ENCODE measurements at regions not wholly inside any gene's neighbourhood (a gene's known extent, or its start where the extent isn't known, plus 50 kb on each side); places are given as distances from the start of the nearest gene placed in this dataset.

DNA sequence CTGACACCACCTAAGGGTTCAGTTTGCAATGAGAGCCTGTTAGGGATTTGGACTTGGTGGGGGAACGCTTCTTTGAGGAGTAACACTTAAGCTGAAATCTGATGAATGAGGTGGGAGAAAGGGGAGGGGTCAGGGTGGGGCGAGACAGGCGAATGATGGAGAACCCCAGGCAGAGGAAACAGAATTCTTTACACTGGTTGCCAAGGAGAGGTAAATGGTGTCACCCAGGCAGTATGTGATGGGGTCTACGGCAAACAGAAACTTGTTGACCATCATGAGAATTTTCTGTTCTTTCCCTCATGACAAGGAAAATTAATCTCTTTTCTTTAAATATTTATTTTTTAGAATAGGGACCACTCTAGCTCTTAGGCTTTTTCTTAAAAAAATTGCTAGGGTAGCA is 157.2 kb upstream of the MITF start:
- Mint-ChIP-seq H3K9me3 (peaks cover 7% of the 10 kb centered on the region), H3K27ac (ENCODE audit: low read depth) (no peak overlapping the region), H3K36me3 (ENCODE audit: insufficient read depth) (no peaks in the 10 kb centered on the region), H3K27me3 (peaks cover 11% of the 10 kb centered on the region), H3K4me3 (no peak overlapping the region), H3K4me1 (no peaks in the 10 kb centered on the region)
- ATAC-seq (replicated peaks; ENCODE audit: extremely low read depth, poor library complexity, severe bottlenecking) (no peak), DNase-seq (ENCODE audit: low spot score in 2 of 2) (no peak)

DNA sequence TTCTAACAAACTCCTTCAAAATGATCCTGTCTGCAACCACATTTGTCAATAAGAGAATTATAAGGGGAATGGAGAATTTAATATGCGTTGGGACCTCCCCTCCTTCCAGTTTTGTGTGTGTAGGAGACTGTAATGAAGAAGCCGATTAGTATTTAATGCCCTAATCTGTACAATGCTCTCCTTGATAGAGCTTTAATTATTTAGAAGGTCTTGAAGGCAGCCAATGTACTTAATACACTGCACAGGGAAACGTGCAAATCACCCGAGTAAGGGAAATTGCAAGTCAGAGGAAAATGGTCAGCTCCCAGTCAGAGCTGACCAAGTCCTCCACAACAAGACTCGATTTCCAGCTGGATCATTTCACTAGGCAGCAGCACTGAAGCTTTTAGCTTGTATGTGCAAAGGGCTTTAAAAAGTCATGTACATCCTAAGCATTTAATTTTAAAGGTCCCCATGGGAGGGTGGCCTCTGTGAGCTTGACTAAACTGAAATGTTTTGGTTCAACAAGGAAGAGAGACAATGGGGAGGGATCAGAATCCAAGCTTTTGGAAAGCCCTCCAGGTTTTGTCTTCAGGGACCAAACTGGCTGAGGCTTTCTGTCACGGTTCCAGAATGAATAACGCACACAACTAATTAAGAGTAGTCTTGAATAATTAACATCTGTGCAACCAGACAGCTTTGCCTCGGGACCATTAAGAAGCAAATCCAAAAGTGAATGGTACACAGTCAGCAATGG is 159.8 kb upstream of the MITF start:
- ATAC-seq (replicated peaks; ENCODE audit: extremely low read depth, poor library complexity, severe bottlenecking) (no peak), DNase-seq (ENCODE audit: low spot score in 2 of 2) (no peak)
- peaks cover under 1% of the 10 kb centered on the region for H3K9me3 Mint-ChIP-seq
- no peaks in the 10 kb centered on the region for H3K4me1 Mint-ChIP-seq
- no peaks in the 10 kb centered on the region for H3K36me3 Mint-ChIP-seq (ENCODE audit: insufficient read depth)
- no peak overlapping the region for H3K4me3 Mint-ChIP-seq
- H3K27ac Mint-ChIP-seq (ENCODE audit: low read depth) = no peak overlapping the region
- H3K27me3 Mint-ChIP-seq = peaks cover 11% of the 10 kb centered on the region

DNA sequence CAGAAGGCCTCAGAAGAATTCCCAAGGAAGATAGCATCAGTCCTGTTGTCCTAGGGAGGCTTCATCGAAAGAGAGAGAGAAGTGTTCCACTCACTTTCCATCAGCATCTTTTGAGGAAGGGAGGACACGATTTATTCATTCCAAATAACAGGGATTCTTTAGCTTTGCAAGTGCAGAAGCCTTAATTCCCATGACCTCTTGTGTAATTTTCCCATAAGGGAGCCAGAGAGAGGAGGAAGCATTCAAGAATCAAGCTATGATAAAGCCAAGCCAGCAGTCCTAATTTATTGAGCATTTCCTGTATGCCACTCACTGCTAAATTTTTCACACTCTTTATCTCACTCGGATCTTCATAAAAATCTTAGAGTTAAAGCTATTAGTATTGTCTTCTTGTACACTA is 169.7 kb upstream of the MITF start:
- DNase-seq (ENCODE audit: low spot score in 2 of 2) = no peak
- no peak for ATAC-seq (replicated peaks; ENCODE audit: extremely low read depth, poor library complexity, severe bottlenecking)
- Mint-ChIP-seq H3K27me3 (peaks cover 10% of the 10 kb centered on the region), H3K4me3 (no peak overlapping the region), H3K4me1 (no peaks in the 10 kb centered on the region), H3K27ac (ENCODE audit: low read depth) (no peak overlapping the region), H3K9me3 (peaks cover 17% of the 10 kb centered on the region), H3K36me3 (ENCODE audit: insufficient read depth) (no peaks in the 10 kb centered on the region)

DNA sequence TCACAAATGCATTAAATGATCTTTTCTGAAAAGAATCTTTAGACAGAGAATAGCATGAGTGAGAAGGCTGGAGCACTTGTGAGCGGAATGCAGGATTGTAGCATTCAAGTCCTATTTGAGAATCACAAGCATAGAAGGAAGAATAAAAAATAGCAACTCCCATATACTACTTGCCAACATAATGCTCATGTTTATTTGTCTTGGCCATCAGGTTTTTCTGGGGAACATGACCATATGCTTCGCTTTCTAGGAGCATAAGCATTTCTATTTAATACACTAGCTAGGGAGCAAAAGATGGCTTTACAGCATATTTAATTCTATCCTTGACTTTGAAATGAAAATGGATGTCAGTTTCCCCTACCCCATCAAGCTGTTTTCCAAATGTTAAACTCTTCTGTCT is 170.3 kb upstream of the MITF start:
- no peak overlapping the region for H3K27ac Mint-ChIP-seq (ENCODE audit: low read depth)
- peaks cover 10% of the 10 kb centered on the region for H3K27me3 Mint-ChIP-seq
- no peak for ATAC-seq (replicated peaks; ENCODE audit: extremely low read depth, poor library complexity, severe bottlenecking)
- H3K9me3 Mint-ChIP-seq = peaks cover 17% of the 10 kb centered on the region
- H3K4me3 Mint-ChIP-seq = no peak overlapping the region
- H3K4me1 Mint-ChIP-seq = no peaks in the 10 kb centered on the region
- no peaks in the 10 kb centered on the region for H3K36me3 Mint-ChIP-seq (ENCODE audit: insufficient read depth)
- no peak for DNase-seq (ENCODE audit: low spot score in 2 of 2)

DNA sequence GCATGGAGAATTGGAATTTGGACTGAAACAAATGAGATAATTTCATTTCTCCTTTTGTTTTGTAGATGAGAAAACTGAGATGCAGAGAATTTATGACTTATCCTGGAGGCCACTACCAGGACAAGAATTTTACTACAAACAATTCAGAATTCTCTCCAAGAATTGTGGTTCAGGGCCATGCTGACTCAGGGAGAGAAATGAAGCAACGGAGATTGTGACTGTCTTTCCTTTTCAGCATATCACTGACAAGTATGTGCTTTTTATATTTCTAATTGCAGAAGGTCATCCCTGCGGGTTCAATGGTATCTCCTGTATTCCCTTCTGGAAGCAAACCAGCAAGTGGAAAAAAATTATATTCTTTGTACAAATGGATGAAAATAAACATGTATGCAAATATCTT is 170.8 kb upstream of the MITF start:
- H3K4me3 Mint-ChIP-seq = no peak overlapping the region
- peaks cover 17% of the 10 kb centered on the region for H3K9me3 Mint-ChIP-seq
- H3K27me3 Mint-ChIP-seq = peaks cover 10% of the 10 kb centered on the region
- H3K4me1 Mint-ChIP-seq = no peaks in the 10 kb centered on the region
- H3K36me3 Mint-ChIP-seq (ENCODE audit: insufficient read depth) = no peaks in the 10 kb centered on the region
- no peak for ATAC-seq (replicated peaks; ENCODE audit: extremely low read depth, poor library complexity, severe bottlenecking)
- no peak overlapping the region for H3K27ac Mint-ChIP-seq (ENCODE audit: low read depth)
- no peak for DNase-seq (ENCODE audit: low spot score in 2 of 2)

DNA sequence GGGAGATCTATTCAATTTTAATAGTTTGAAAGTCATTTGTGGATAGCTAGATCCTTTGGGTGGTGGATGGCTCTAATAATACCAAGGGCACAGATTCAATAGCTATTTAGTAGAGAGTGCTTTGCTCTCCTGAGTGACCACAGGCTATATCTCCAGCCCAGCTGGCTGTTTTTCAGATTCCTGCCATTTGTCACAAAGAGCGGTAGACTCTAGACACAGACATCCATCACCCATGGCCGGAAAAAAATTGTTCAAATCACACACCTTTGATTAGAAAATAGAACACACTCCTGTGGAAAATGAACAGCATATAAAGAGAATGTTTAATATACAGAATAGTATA is 171.6 kb upstream of the MITF start:
- ATAC-seq (replicated peaks; ENCODE audit: extremely low read depth, poor library complexity, severe bottlenecking) (no peak), DNase-seq (ENCODE audit: low spot score in 2 of 2) (no peak)
- no peak overlapping the region for H3K4me3 Mint-ChIP-seq
- peaks cover 17% of the 10 kb centered on the region for H3K9me3 Mint-ChIP-seq
- no peaks in the 10 kb centered on the region for H3K36me3 Mint-ChIP-seq (ENCODE audit: insufficient read depth)
- no peaks in the 10 kb centered on the region for H3K4me1 Mint-ChIP-seq
- H3K27ac Mint-ChIP-seq (ENCODE audit: low read depth) = no peak overlapping the region
- peaks cover 10% of the 10 kb centered on the region for H3K27me3 Mint-ChIP-seq

DNA sequence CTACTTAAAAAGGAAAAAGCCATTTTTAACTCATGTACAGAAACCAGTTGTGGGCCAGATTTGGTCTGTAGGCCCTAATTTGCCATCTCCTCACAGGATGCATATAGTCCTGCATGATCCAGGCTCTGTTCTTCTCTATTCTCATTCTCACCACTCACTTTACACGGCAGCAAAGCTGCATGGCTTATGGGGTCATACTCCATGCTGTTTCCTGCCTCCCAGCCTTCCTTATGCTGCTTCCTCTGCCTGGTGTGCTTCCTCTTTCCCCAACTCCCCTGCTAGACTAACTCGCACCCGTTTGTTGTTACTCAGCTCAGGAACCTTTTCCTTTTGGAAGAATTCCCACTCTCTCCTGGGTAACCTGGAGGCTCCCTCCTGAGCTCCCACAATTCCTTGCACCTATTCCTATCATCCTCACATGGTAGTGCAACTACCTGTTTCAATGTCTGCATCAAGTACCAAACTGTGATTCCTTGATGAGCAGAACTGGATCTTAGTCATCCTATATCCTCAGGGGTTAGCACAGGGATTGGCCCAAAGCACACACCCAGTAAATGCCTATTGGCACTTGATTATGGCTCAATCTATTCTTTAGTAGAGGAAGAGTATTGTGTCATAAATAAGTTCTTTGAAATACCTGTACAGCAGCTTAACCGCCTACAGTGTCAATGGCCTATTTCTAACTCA is 172.1 kb upstream of the MITF start:
- DNase-seq (ENCODE audit: low spot score in 2 of 2) = no peak
- peaks cover 10% of the 10 kb centered on the region for H3K27me3 Mint-ChIP-seq
- no peaks in the 10 kb centered on the region for H3K4me1 Mint-ChIP-seq
- no peak overlapping the region for H3K4me3 Mint-ChIP-seq
- no peaks in the 10 kb centered on the region for H3K36me3 Mint-ChIP-seq (ENCODE audit: insufficient read depth)
- H3K27ac Mint-ChIP-seq (ENCODE audit: low read depth) = no peak overlapping the region
- no peak for ATAC-seq (replicated peaks; ENCODE audit: extremely low read depth, poor library complexity, severe bottlenecking)
- H3K9me3 Mint-ChIP-seq = peaks cover 17% of the 10 kb centered on the region

DNA sequence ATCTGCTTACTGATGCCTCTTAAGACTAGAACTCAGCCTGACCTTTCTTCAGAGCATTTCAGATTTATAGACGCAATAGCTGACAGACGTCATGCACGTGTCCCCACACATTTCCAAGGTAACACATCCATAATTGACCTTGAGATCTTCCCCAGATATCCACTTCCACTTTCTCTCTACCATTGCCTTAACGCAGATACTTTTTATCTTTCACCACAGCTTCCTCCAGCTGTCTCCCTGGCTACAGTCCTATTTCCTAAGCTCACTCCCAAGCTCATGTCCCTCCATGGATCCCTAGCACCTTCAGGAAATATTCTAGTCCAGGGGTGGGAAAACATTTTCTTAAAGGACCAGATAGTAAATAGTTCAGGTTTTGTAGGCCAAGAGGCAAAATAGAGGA is 173.0 kb upstream of the MITF start:
- H3K27ac Mint-ChIP-seq (ENCODE audit: low read depth) = no peak overlapping the region
- no peak for DNase-seq (ENCODE audit: low spot score in 2 of 2)
- H3K9me3 Mint-ChIP-seq = peaks cover 17% of the 10 kb centered on the region
- no peak for ATAC-seq (replicated peaks; ENCODE audit: extremely low read depth, poor library complexity, severe bottlenecking)
- H3K36me3 Mint-ChIP-seq (ENCODE audit: insufficient read depth) = no peaks in the 10 kb centered on the region
- no peak overlapping the region for H3K4me3 Mint-ChIP-seq
- H3K27me3 Mint-ChIP-seq = peaks cover 10% of the 10 kb centered on the region
- no peaks in the 10 kb centered on the region for H3K4me1 Mint-ChIP-seq

DNA sequence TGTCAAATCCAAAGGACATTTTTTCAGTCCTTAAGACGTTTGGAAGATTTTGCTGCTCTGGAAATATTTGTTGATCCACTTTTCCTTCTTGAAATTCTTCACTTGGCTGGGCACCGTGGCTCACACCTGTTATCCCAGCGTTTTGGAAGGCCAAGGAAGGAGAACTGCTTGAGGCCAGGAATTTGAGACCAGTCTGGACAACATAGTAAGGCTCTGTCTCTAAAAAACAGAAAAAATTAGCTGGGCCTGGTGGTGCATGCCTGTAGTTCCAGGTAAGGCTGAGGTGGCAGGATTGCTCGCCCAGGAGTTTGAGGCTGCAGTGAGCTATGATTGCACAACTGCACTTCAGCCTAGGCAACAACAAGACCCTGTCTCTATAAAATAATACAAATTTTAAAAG is 173.9 kb upstream of the MITF start:
- H3K9me3 Mint-ChIP-seq = peaks cover 16% of the 10 kb centered on the region
- H3K27ac Mint-ChIP-seq (ENCODE audit: low read depth) = no peak overlapping the region
- ATAC-seq (replicated peaks; ENCODE audit: extremely low read depth, poor library complexity, severe bottlenecking) = no peak
- H3K36me3 Mint-ChIP-seq (ENCODE audit: insufficient read depth) = no peaks in the 10 kb centered on the region
- DNase-seq (ENCODE audit: low spot score in 2 of 2) = no peak
- H3K4me1 Mint-ChIP-seq = no peaks in the 10 kb centered on the region
- H3K27me3 Mint-ChIP-seq = peaks cover 10% of the 10 kb centered on the region
- H3K4me3 Mint-ChIP-seq = no peak overlapping the region

DNA sequence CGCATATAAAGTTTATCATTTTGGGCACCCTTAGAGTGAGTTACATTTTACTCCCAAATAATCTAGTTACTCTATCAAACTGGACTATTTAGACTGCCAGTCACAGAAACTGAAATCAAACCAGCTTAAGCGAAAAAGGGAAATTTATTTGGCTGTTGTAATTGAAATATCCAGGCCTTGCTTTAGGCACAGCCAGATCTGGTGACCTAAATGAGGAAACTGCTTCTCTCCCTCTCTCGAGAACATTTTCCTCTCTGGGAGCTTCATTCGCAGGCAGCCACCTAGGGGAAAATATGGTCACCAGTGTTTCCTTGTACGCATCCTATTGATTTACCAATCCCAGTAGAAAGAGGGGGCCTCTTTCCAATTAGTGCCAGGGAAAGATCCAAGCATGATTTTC is 175.3 kb upstream of the MITF start:
- ATAC-seq (replicated peaks; ENCODE audit: extremely low read depth, poor library complexity, severe bottlenecking) (no peak), DNase-seq (ENCODE audit: low spot score in 2 of 2) (no peak)
- H3K9me3 Mint-ChIP-seq = peaks cover 11% of the 10 kb centered on the region
- H3K27me3 Mint-ChIP-seq = peaks cover 10% of the 10 kb centered on the region
- no peaks in the 10 kb centered on the region for H3K36me3 Mint-ChIP-seq (ENCODE audit: insufficient read depth)
- no peak overlapping the region for H3K27ac Mint-ChIP-seq (ENCODE audit: low read depth)
- no peaks in the 10 kb centered on the region for H3K4me1 Mint-ChIP-seq
- no peak overlapping the region for H3K4me3 Mint-ChIP-seq

DNA sequence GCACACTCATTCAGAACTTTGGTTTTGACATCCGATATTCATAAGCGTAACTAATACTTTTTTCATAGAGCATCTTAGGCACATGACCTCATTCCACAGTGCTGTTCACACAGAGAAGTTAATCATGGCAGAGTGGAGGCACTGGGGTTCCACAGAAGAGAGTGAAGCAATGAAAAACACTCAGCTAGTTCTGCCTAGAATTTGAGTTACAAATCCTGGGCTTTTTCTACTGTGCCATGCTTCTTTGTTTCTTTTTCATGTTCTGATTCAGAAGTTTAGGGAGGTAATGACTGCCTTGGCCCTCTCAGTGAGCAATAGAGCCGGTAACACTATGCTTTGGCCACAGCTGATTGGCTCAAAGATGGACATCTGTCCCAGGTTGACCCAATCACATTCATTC is 176.1 kb upstream of the MITF start:
- H3K4me1 Mint-ChIP-seq = no peaks in the 10 kb centered on the region
- H3K27ac Mint-ChIP-seq (ENCODE audit: low read depth) = no peak overlapping the region
- no peak for ATAC-seq (replicated peaks; ENCODE audit: extremely low read depth, poor library complexity, severe bottlenecking)
- peaks cover 10% of the 10 kb centered on the region for H3K27me3 Mint-ChIP-seq
- no peak for DNase-seq (ENCODE audit: low spot score in 2 of 2)
- no peak overlapping the region for H3K4me3 Mint-ChIP-seq
- H3K36me3 Mint-ChIP-seq (ENCODE audit: insufficient read depth) = no peaks in the 10 kb centered on the region
- peaks cover 11% of the 10 kb centered on the region for H3K9me3 Mint-ChIP-seq

DNA sequence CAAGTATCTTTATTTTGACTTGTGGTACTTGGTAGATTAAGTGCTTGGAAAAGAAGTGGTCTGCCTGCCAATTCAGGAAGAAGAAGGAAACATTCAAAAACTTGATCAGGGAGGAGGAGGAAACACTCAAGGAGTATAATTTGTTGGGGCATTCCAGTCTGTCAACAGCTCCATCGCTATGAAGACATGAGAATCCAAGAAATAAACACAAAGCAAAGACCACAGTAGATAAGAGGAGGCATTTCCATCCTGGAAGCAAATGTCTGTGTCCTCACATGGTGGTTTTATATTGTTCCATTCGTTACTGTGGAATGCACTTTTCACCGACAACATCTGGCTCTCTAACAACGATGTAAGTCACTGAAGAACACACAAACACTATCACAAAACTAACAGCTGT is 176.1 kb upstream of the FRMD4B start:
- peaks cover 6% of the 10 kb centered on the region for H3K9me3 Mint-ChIP-seq

DNA sequence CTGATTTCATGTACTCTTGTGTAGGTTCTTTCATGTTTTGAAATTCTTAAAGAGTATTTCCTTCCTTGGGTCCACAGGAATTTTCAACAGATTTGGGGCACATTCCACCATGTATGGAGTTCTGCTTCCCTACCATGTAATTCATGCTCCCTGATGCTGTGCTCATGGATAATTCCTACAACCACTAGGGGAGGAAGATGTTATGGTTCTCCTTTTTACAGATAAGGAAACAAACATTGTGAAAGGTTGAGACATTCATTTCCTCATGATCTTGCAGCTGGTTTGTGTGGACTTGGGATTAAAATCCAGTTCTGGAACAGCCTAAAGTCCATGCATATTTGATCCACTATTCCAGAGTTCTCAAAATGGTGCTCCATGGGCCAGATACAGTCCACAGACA is 174.9 kb upstream of the FRMD4B start:
- no peaks in the 10 kb centered on the region for H3K36me3 Mint-ChIP-seq (ENCODE audit: insufficient read depth)
- peaks cover under 1% of the 10 kb centered on the region for H3K9me3 Mint-ChIP-seq
- ATAC-seq (replicated peaks; ENCODE audit: extremely low read depth, poor library complexity, severe bottlenecking) (no peak), DNase-seq (ENCODE audit: low spot score in 2 of 2) (no peak)
- no peaks in the 10 kb centered on the region for H3K27me3 Mint-ChIP-seq
- no peaks in the 10 kb centered on the region for H3K4me1 Mint-ChIP-seq
- no peak overlapping the region for H3K27ac Mint-ChIP-seq (ENCODE audit: low read depth)
- no peak overlapping the region for H3K4me3 Mint-ChIP-seq

More for the DNA sequence above, 176.1 kb upstream of the FRMD4B start:
- DNase-seq (ENCODE audit: low spot score in 2 of 2) (no peak), ATAC-seq (replicated peaks; ENCODE audit: extremely low read depth, poor library complexity, severe bottlenecking) (no peak)
- Mint-ChIP-seq H3K27me3 (peaks cover 3% of the 10 kb centered on the region), H3K27ac (ENCODE audit: low read depth) (no peak overlapping the region), H3K36me3 (ENCODE audit: insufficient read depth) (no peaks in the 10 kb centered on the region), H3K4me1 (no peaks in the 10 kb centered on the region), H3K4me3 (no peak overlapping the region)

All from central memory CD8-positive, alpha-beta T cell (primary cell).